ENCODE measurements at regions not wholly inside any gene's neighbourhood (a gene's known extent, or its start where the extent isn't known, plus 50 kb on each side); places are given as distances from the start of the nearest gene placed in this dataset.

DNA sequence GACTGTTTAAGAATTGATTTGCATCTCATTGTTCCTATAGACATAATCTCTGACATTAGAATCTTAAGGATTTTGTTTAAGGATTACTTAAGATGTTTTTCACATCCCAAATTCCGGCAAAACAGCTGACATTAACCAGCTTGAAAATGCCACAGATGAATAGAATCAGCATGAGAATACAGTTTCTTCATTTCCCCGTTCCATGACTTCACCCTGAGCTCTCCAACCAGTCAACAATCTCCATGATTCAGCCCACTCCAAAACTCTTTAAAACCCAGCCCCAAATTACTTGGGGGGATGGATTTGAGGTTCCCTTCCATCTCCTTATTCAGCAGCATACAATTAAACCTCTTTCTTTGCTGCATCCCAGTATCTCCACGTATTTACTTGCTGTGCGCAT, 201.0 kb downstream of the LYPLAL1 start:
- TF ChIP-seq, protein P1, sequence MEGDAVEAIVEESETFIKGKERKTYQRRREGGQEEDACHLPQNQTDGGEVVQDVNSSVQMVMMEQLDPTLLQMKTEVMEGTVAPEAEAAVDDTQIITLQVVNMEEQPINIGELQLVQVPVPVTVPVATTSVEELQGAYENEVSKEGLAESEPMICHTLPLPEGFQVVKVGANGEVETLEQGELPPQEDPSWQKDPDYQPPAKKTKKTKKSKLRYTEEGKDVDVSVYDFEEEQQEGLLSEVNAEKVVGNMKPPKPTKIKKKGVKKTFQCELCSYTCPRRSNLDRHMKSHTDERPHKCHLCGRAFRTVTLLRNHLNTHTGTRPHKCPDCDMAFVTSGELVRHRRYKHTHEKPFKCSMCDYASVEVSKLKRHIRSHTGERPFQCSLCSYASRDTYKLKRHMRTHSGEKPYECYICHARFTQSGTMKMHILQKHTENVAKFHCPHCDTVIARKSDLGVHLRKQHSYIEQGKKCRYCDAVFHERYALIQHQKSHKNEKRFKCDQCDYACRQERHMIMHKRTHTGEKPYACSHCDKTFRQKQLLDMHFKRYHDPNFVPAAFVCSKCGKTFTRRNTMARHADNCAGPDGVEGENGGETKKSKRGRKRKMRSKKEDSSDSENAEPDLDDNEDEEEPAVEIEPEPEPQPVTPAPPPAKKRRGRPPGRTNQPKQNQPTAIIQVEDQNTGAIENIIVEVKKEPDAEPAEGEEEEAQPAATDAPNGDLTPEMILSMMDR (IDR thresholded peaks at IDR 0.05; ENCODE audit: partially characterized antibody, unreplicated experiment) = no peak
- no peaks in the 10 kb centered on the region for H3K4me1 Mint-ChIP-seq (ENCODE audit: low read depth, unreplicated experiment)
- no peaks in the 10 kb centered on the region for H3K9me3 Mint-ChIP-seq (ENCODE audit: unreplicated experiment)
- no peaks in the 10 kb centered on the region for H3K36me3 Mint-ChIP-seq (ENCODE audit: unreplicated experiment)
- H3K27me3 Mint-ChIP-seq (ENCODE audit: unreplicated experiment) = peaks cover 2% of the 10 kb centered on the region
- H3K4me3 Mint-ChIP-seq (ENCODE audit: unreplicated experiment) = no peak overlapping the region
- H3K27ac Mint-ChIP-seq (ENCODE audit: unreplicated experiment) = no peak overlapping the region
- DNase-seq = no peak

- peaks cover 2% of the 10 kb centered on the region for H3K27me3 Mint-ChIP-seq (ENCODE audit: unreplicated experiment)
- H3K27ac Mint-ChIP-seq (ENCODE audit: unreplicated experiment) = no peak overlapping the region
- no peak for DNase-seq
- TF ChIP-seq, protein P1 (IDR thresholded peaks at IDR 0.05; ENCODE audit: partially characterized antibody, unreplicated experiment) = no peak
- no peaks in the 10 kb centered on the region for H3K4me1 Mint-ChIP-seq (ENCODE audit: low read depth, unreplicated experiment)
- no peaks in the 10 kb centered on the region for H3K9me3 Mint-ChIP-seq (ENCODE audit: unreplicated experiment)
- no peaks in the 10 kb centered on the region for H3K36me3 Mint-ChIP-seq (ENCODE audit: unreplicated experiment)
- H3K4me3 Mint-ChIP-seq (ENCODE audit: unreplicated experiment) = no peak overlapping the region
These were observed 200.4 kb downstream of the LYPLAL1 start for GRCh38 chr1:219374046-219374566.

DNA sequence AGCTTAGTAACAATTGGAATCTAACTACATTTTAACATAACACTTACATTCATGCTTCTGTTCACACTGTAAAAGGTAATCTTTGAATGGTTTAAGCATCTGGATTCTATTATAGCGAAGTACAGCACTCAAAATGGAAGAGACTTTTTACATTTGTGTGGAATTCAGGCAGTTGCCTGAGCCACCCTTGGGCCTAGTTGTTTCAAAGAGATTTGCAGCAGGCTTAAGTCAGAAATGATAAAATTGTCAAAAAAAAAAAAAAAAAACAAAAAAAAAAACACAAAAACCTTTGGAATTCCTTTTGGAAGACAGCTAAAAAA, 199.9 kb downstream of the LYPLAL1 start:
- no peak overlapping the region for H3K4me3 Mint-ChIP-seq (ENCODE audit: unreplicated experiment)
- H3K27me3 Mint-ChIP-seq (ENCODE audit: unreplicated experiment) = peaks cover 2% of the 10 kb centered on the region
- no peak for DNase-seq
- no peaks in the 10 kb centered on the region for H3K9me3 Mint-ChIP-seq (ENCODE audit: unreplicated experiment)
- no peaks in the 10 kb centered on the region for H3K4me1 Mint-ChIP-seq (ENCODE audit: low read depth, unreplicated experiment)
- no peak overlapping the region for H3K27ac Mint-ChIP-seq (ENCODE audit: unreplicated experiment)
- TF ChIP-seq, protein P1 (IDR thresholded peaks at IDR 0.05; ENCODE audit: partially characterized antibody, unreplicated experiment) = no peak
- H3K36me3 Mint-ChIP-seq (ENCODE audit: unreplicated experiment) = no peaks in the 10 kb centered on the region

DNA sequence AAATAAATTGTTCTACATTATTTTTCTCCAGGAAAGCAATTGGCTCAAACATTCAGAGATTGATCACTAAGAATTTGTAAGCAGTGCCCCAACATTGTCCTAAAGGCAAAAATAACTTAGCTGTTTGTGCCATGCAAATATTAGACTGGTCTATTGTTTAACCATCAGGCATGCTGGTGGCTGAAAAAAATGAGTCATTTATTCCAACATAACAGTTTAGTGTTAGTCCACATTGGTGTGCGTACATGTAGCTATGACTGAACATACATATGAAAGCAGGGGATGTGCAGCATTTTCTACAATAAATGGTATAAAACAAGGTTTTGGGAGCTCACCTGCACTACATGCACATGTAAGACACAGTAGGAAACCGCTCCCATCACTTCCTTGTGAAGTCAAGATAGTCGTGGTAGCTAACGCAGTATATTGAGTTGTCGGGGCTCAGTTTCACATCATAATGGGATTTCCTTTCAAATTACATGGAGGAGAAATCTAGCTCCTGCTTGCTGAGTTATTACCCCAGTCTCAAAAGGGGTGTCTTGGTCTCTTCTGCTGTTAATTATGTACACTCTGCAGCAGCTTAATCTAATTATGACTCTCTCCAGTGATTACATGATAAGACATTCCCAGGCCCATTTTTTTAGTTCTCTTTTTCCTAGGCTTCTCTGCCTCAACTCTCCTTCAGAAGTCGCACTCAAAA, 199.4 kb downstream of the LYPLAL1 start:
- Mint-ChIP-seq H3K9me3 (ENCODE audit: unreplicated experiment) (no peaks in the 10 kb centered on the region), H3K27ac (ENCODE audit: unreplicated experiment) (no peak overlapping the region), H3K36me3 (ENCODE audit: unreplicated experiment) (no peaks in the 10 kb centered on the region), H3K27me3 (ENCODE audit: unreplicated experiment) (peaks cover 2% of the 10 kb centered on the region), H3K4me1 (ENCODE audit: low read depth, unreplicated experiment) (no peaks in the 10 kb centered on the region), H3K4me3 (ENCODE audit: unreplicated experiment) (no peak overlapping the region)
- DNase-seq = no peak
- TF ChIP-seq, protein P1 (IDR thresholded peaks at IDR 0.05; ENCODE audit: partially characterized antibody, unreplicated experiment) = no peak

GRCh38 chr1:219371471-219371870, 197.8 kb downstream of the LYPLAL1 start:
- Mint-ChIP-seq H3K9me3 (ENCODE audit: unreplicated experiment) (no peaks in the 10 kb centered on the region), H3K27me3 (ENCODE audit: unreplicated experiment) (peaks cover 2% of the 10 kb centered on the region)

More at GRCh38 chr1:219371471-219371870, 197.8 kb downstream of the LYPLAL1 start:
- Mint-ChIP-seq H3K27ac (ENCODE audit: unreplicated experiment) (no peak overlapping the region), H3K36me3 (ENCODE audit: unreplicated experiment) (no peaks in the 10 kb centered on the region), H3K4me3 (ENCODE audit: unreplicated experiment) (no peak overlapping the region), H3K4me1 (ENCODE audit: low read depth, unreplicated experiment) (no peaks in the 10 kb centered on the region)
- TF ChIP-seq, protein P1 (IDR thresholded peaks at IDR 0.05; ENCODE audit: partially characterized antibody, unreplicated experiment) = no peak
- DNase-seq = no peak

Data from glutamatergic neuron (in vitro differentiated cells).